Fibroblast of gingiva (primary cell): ENCODE measurements at regions not wholly inside any gene's neighbourhood (a gene's known extent, or its start where the extent isn't known, plus 50 kb on each side); places are given as distances from the start of the nearest gene placed in this dataset.
"Not testable (repeated sequence)": the region's sequence is repeated elsewhere in the genome, so short reads cannot be mapped to it uniquely, and the experiment has no call there.

Experiments
- DNase-seq: peaks from one replicate; pipeline ENCODE4 v3.0.0-alpha.2; 2011; ENCODE audit warnings: low read depth

DNA sequence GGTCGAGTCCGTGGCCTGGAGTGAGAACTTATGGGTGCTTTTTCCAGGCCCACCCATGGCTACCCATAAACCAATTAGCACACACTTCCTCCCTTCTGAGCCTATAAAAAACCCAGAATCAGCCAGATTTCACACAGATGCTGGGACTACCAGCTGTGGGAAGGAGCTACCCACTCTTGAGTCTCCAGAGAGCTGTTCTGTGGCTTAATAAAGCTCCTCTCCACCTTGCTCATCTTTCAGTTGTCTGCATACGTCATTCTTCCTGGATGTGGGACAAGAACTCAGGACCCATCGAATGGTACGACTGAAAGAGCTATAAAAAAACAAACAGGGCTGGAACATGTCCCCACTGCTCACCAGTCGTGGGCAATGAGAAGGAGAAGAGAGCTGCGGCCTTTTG lies 555.4 kb upstream of the CCDC54 start:
- no peak for DNase-seq

DNA sequence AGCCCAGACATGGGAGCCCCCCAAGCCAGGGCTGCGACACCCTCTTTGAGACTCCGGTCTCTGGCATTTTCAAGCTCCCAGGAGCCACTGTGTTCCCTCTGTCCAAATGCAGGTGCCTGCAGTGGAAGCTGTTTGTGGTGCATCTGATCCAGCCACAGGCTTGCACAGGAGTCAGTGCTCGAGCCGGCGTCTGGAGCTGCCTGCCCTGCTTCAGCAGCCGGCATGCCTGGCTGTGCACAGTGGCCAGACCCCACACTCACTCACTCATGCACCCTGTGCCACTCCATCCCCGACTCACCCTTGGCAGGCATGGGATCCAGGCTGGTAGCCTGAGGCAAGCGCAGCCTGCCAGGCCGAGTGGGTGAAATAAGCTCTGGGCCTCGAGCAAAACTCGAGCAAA lies 555.0 kb upstream of the CCDC54 start:
- no peak for DNase-seq

DNA sequence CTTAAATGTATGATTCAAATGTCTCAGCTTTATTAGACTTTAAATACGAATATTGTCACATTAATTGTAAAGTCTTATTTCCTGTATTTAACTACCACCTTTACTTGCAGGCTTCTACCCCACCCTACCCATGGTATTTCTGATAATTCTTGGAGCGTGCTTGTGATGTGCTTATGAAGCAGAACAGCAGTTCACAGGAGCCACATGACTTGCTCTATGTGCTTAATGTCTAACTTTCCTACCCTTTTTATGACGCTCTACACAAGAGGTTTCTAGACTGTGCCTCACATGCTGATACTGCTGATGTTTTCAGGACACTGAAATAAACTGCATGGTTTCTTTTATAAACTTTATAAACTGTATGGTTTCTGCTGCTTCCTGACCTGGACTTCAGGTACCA lies 553.5 kb upstream of the CCDC54 start:
- DNase-seq = no peak

DNA sequence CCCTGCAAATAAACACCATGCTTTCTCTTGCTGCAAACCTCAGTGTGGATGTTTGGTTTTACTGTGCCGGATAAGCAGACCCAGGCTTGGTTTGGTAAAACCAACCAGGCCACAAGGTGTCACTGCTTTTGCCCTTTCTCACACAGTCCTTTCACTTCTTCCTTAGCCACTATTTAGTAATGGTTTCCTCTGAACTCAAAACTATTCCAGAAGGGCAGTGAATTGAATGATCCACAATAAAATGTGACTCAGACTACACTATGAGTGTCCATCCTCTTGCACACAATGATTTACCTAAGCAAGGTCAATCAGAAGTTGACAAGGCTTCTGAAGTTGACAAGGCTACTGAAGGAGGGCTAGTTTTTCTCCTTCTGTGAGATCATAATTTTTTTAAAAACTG lies 552.4 kb upstream of the CCDC54 start:
- peak; percentile 52 for DNase-seq

DNA sequence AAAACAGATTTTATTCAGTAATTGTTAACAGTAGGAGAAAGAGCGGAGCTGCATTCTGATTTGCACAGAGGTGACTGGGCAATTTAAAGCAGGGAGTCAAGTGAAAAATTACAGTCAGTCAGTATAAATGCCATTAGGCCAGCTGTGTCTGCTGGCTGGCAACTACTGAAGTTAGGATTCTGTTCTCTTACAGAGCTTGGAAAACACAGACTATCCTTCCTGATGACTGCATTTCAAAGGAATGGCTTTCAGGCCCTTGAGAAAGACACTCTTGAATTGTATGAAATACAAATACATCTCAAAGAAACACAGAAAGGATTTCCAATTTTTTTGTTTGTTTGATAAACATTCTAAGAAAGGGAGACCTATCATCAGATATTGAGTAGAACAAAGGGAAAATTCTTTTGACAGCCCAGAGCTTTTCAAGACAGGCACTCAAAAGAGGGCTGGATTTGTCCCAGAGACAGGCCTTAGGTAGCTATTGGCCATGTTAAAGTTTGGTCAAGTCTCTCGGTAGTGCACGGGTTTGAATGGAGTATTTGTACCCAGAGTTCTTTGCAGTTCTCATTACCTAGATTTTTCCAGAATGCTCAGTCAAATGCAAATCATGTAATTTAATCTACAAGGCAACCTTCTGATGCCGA lies 551.2 kb upstream of the CCDC54 start:
- DNase-seq = peak; percentile 77

DNA sequence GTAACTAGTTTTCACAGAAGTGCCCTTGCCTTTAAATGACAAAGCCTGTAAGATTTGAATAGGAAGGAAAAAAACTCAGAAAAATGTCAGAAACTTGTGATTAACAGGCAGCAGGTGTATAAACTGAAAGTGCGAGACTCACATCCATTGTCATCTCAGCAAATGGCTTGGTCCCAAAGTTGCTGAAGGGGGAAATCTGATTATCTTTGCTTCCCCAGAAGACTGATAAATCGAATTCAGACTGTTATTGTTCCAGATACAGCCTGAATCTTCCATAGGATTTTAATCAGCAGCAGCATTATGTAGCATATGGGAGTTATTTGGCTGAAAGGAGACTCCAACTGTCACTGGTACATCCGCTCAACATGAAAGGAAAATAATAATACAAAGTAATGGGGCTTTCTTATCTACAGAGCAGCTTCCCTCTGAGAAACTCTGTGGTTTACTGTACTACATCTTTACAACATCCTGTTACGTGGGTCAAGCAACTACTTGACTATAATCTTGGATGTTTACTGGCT lies 550.4 kb upstream of the CCDC54 start:
- no peak for DNase-seq

DNA sequence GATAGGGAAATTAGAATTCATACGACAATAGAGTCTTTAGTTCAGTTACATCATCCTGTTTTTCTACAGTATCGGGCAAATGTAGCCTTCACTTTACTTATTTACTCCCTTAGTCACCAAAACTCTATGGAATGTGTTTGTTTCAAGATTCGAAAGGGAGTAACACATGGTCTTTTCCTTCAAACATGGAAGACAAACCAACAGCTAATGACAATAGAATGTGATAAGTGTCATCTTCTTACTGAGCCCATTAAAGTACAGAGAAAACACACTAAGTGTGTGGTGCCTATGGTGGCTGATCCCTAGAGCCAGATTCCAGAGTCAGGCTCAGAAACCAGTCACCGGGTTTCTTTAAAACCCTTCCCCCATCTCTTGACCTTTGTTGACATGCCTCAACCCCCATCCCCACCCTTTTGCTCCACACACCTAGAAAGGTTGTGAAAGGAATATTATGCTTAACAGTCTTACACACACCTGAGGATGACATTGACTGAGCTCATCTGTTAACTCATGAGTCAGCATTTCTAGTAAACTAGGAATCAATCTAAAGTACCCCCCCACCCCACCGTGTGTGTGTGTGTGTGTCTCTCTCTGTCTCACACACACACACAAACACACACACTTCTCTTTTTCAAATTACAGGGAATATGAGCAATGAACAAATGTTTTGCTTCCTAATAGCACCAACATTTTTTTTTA lies 549.6 kb upstream of the CCDC54 start:
- no peak for DNase-seq

DNA sequence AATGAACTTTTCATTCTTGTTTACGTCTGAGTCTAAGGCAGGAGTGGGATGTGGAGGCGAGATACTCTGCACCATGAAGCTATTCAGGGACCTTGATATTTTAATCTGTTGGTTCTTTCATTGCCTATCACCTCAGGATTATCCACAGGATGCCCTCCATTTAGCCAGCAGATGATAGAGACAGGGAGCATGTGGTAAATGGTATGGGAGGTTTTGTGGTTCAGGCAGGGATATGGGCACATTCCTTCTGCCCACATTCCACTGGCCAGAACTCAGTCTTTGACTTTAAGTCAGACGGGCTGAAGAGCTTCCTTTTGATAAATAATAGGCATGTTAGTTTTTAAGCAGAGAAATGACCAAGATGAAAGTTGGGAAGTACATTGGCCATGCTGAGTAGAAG lies 548.0 kb upstream of the CCDC54 start:
- no peak for DNase-seq

DNA sequence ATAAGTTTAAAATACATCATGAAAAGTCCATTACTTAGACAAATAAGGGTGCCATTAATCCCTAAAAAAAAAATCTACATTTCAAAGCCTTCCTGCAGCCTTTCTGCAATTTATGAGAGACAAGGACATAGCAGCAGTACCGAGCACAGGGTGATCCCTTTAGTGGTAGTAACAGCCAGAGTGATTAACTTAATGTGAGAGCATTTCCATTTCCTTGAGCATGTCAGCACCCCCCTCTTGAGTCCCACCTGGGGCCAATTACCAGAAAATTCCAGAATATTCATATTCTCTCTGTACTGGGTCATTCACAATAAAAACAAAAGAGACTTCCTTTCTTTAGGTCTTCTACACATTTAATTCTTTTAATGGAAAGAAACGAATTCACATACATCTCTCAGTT lies 546.9 kb upstream of the CCDC54 start:
- DNase-seq = no peak

DNA sequence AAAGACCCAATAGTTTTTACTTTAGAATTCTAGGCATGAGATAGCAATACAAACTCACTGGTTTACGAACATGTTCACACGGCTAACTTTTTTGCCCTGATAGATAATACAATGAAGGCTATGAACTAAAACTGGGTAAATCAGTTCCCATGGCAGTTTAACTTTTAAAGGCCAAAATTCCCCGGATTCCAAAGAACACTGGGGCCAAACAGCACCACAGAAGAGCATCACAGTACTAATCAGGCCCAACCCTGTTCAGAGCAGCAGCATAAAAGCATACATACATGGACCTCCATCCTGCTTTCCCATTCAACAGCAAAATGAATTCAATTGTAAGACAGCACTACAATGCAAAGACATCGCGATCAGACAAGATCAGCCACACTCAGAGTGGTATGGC lies 540.3 kb upstream of the CCDC54 start:
- no peak for DNase-seq

DNA sequence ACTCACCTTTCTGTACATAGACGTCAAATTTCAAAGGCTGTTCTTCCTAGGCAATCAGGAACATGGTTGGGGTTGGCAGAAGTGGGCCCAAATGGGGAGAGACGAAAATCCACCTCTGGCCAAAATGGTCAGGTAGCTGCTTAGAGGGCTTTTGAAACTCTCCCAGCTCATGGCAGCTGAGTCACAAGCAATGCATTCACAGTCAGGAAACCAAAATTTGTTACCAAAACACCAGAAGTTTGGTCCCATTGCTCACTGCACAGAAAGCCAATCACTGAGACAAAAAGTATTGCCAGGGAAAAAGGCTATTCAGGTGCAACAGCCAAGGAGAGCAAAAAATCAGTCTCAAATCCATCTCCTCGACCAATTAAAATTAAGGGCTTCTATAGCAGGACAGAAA lies 539.6 kb upstream of the CCDC54 start:
- DNase-seq = no peak

DNA sequence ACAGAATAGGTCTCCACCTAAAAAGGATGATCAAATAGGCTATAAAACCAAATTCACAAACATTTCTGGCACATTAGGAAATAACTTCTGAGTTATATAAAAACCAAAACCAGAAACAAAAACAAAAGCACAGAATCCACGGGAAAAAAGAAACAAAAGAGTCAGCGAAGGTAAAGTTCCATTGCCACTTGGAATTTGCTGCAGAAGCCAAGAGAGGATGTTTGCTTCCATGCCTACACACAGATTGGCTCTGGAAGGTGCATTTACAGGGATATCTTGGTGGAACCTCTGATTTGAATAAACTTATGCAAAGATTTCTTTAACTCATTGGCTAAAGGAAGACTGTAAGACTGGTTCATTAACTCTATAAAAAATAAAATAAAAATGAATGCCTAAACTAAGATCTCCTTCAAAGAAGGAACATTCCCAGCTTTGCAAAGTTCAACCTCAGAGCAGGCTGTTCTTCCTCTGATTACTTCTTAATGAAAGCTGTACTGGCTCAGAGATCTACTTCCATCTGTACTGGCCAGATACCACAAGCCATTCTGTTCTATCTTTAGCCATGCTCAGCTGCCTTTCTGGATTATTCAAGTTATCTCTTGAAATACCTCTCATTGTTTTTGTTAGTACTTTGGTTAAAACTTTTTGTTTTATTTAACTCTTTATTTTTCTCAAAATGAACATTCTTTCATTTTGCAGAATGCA lies 537.5 kb upstream of the CCDC54 start:
- no peak for DNase-seq

DNA sequence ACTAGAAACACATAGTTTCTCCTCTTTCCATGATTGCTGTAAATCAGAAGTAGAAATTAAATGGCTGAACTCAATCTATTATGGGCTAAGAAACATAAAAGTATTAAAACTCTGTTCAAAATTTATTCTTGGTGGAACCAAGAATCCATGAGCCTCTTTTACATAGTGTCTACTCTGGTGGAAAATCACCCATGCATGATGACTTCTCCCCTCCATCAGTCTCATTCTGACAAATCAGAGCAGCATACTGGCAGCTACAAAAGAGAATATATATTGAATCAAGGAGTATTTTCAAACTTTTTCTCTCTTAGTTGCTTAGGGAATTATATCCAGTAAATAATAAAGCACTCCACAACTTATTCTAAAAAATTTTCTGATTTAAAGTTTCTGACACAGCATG lies 536.9 kb upstream of the CCDC54 start:
- no peak for DNase-seq

DNA sequence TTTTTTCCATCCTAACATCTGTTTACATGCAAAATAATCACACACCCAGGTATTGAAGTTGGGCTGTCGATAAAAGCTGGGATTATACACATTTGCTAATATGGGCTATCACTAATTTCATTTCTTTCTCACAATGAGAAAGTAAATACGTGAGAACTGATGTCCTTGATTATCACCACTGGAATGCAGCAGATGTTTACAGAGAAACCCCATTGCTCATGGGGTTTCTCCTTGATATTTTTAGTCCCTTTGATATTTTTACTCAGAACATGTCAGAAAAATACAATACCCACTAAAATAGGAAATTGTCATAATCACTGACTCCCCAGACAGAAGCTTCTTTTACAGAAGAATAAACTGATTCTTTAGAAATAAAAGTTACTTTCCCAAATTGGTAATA lies 535.1 kb upstream of the CCDC54 start:
- DNase-seq = no peak

DNA sequence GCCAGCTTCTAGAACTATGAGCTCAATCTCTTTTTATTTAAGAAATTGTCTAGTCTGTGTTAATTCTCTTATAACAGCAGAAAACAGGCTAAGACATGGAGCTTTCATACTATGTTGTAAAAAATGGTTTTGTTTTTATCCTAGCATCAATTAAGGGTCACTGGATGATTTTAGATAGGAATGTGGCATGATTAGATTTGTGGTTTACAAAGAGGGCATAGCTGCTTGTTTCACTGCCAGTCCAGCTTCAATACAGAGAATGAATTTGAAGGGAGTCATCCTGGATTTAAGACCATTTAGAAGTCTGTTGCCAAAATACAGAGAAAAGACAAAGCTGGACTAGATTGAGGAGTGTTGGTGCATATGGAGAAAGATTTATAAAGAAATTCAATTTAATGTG lies 532.6 kb upstream of the CCDC54 start:
- DNase-seq = no peak

DNA sequence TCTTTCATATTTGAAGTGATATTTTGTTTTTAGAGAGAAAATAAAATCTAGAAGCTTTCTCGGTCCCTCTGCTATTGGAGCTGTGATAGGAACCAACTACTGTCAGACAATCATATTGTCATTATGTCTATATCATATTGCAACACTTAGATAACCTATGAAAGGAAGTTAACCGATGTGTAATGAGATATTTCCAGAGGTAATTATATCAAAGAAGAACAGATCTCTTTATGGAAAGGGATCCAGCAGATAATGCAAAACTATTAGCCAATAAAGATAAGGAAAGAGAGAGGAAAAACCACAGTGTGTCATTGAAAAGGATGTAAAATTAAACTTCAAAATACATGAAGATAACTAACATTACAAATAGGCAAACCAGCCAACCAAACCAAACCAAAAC lies 529.1 kb upstream of the CCDC54 start:
- no peak for DNase-seq

DNA sequence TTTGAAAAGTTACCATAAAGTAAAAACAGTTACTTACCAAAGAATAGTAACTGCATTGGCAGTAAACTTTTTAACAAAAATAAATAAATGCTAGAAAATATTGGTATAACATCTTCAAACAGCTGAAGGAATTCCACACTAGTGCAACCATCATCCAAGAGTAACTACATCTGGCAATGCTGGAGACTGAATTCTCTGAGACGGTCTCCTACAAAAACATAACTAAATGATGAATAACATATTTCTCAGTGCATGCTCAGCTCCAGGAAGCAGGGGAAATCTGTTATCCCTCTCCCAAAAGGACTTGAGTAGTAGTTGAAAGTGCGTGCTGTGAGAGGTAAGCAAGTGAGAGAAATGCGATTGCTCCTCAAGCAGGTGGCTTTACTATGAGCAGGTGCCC lies 526.8 kb upstream of the CCDC54 start:
- DNase-seq = peak; percentile 50

DNA sequence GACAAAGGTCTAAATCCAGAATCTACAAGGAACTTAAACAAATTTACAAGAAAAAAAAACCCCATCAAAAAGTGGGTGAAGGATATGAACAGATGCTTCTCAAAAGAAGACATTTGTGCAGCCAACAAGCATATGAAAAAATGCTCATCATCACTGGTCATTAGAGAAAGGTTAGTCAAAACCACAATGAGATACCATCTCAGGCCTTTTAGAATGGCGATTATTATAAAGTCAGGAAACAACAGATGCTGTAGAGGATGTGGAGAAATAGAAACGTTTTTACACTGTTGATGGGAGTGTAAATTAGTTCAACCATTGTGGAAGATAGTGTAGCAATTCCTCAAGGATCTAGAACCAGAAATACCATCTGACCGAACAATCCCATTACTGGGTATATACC lies 518.9 kb upstream of the CCDC54 start:
- DNase-seq = not testable (repeated sequence)

DNA sequence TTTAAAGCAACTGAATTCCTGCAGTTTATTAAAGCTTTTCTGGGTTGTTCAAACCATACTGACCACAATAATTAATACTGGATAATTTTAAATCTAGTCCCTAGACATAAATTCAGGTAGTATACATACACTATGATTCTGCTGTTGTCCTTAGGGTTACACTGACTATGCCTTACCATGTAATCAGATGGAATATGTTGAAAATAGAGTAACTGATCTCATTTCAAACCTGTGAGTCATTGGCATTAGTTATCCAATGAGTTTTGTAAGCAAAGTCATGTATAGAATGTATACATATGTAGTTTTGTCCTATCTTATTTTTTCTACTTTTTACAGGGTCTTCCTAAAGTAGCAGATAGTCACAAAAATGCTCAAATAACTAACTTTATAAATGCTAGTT lies 517.1 kb upstream of the CCDC54 start:
- peak; percentile 3 for DNase-seq

DNA sequence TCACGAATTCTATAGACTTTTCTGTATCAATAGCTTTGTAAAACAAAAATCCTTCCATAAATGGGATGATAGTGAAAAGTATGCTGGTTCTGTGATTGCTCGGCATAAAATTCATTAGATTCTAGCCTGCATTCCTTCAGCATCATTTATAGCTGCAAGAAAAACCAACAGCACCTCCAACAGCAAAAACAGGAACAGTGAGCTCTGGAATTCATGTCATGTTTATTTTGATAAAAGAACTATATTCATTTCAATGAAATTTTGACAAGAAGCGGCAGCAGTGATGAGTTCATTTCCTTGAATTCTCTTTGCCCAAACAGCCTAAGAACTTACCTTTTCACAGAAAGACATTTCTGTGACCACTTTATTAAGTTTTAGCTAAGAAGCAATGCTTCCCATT lies 515.2 kb upstream of the CCDC54 start:
- DNase-seq = peak; percentile 41

DNA sequence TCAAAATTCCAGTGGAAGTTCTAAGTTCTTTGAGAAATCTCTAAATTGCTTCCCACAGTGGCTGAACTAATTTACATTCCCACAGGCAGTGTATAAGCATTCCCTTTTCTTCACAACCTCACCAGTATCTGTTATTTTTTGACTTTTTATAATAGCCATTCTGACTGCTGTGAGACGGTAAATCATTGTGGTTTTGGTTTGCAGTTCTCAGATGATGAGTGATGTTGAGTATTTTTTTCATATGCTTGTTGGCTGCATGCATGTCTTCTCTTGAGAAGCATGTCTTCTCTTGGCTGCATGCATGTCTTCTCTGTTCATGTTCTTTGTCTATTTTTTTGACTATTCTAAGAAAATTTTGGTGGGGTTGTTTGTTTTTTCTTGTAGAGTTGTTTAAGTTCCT lies 499.6 kb upstream of the CCDC54 start:
- DNase-seq = no peak

DNA sequence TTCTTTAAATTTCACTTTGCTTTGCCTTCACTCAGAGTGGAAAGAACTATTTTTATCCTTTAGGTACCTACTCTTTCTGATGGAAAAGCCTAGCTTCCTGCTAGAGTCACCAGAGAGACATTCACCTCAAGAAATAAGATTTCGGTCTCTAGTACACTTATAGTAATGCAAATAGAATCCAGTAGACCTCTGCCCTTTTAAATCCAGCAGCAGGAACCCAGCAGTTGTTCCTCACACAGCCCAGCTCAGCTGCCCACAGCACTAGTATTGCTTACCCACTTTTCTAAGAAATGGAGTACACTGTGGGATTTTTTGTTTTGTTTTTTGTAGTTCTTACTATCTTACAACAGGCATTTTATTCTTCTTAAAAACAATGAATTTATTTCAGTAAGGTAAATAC lies 497.0 kb upstream of the CCDC54 start:
- DNase-seq = no peak

DNA sequence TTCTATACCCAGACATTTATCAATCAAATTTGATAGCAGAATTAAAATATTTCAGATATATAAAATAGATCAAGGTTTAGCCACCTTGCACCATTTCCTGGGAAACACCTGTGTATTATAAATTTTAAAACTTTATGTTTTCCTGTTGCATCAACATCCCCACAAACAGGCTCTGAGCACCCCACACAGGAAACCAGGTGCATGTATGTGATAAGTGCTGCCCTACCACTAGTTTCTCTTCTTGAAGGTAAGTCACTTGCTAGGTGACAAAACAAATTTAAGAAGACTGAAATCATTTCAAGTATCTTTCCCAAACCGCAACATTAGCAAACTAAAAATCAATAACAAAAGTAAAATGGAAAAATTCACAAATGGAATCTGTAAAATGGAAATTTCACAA lies 496.1 kb upstream of the CCDC54 start:
- DNase-seq = no peak
